Prostate gland (tissue), 2 donors: ENCODE measurements at regions not wholly inside any gene's neighbourhood (a gene's known extent, or its start where the extent isn't known, plus 50 kb on each side); places are given as distances from the start of the nearest gene placed in this dataset.
A peak's percentile ranks its signal among the peaks of the same experiment; 100 is the strongest.

ENCODE experiments used
- DNase-seq: peaks from one replicate; pipeline ENCODE4 v3.0.0-alpha.2; 2019; ENCODE audit warnings: low spot score
- H3K27ac ChIP-seq, 2 donors: fragments of 200-600 bp; sonication (generic); 2 replicates each; pipeline ENCODE4 v1.5.1; 2017 to 2019
- H3K27me3 ChIP-seq: fragments of 200-600 bp; sonication (generic); replicated peaks from 2 replicates; pipeline ENCODE4 v1.5.1; 2019; ENCODE audit not compliant: insufficient read depth
- H3K36me3 ChIP-seq, 2 donors: fragments of 200-600 bp; sonication (generic); 1 replicate in 1 of 2; 2 replicates in 1 of 2; pipeline versions ENCODE4 v1.5.1 to v1.8.1; 2017 to 2019
- H3K4me1 ChIP-seq: fragments of 200-600 bp; sonication (generic); replicated peaks from 2 replicates; pipeline ENCODE4 v1.5.1; 2019
- H3K4me3 ChIP-seq, 2 donors: fragments of 200-600 bp; sonication (generic); 2 replicates each; pipeline ENCODE4 v1.5.1; 2017 to 2019
- H3K9me3 ChIP-seq: fragments of 200-600 bp; sonication (generic); 2 replicates; pipeline ENCODE4 v1.5.1; 2017
- CTCF ChIP-seq, 4 experiments: fragments of 200-600 bp in 2 of 4; fragments of 450-650 bp in 2 of 4; sonication (generic) in 2 of 4; IDR thresholded peaks; 1 replicate in 3 of 4; 2 replicates in 1 of 4; pipeline ENCODE4 v1.5.1; 2016 to 2019; ENCODE audit warnings: antibody characterized with exemption in 4 of 4, mild to moderate bottlenecking in 2 of 4, moderate library complexity in 2 of 4
- POLR2A ChIP-seq: fragments of 450-650 bp; IDR thresholded peaks from one replicate; pipeline ENCODE4 v1.6.1; 2016; ENCODE audit warnings: antibody characterized with exemption, mild to moderate bottlenecking
- POLR2AphosphoS5 ChIP-seq: sonication (generic); formaldehyde crosslinking; IDR thresholded peaks from one replicate; pipeline ENCODE4 v1.6.1; 2017; ENCODE audit warnings: antibody characterized with exemption
- WGBS: methylation state at CpG from one replicate; pipeline ENCODE4 v1.1.5; 2018; 5-methylcytosine and 5-hydroxymethylcytosine counted together
- intact Hi-C: fragments of 100-400 bp; cut with DNase I; formaldehyde crosslinking; loops from one replicate; pipeline ENCODE4 v1.14.2; 2022

GRCh38 chr5:135254183-135254582, 144.8 kb downstream of the MACROH2A1 start:
- TF ChIP-seq POLR2AphosphoS5: no peak
- no peak for TF ChIP-seq POLR2A
- no peak for TF ChIP-seq CTCF (IDR thresholded peaks at IDR 0.05)
- H3K27me3 ChIP-seq: no peaks in the 10 kb centered on the region
- no peak for DNase-seq

GRCh38 chr5:135253601-135254178, 145.3 kb downstream of the MACROH2A1 start:
- no peaks in the 10 kb centered on the region for H3K27me3 ChIP-seq
- TF ChIP-seq POLR2AphosphoS5 (no peak), CTCF (IDR thresholded peaks at IDR 0.05) (no peak), POLR2A (no peak)
- no peak for DNase-seq
- no peaks in the 10 kb centered on the region for H3K9me3 ChIP-seq
- intact Hi-C loops: no loop called here
- H3K36me3 ChIP-seq: no peaks in the 10 kb centered on the region
- no peak overlapping the region for H3K27ac ChIP-seq
- no peak overlapping the region for H3K4me3 ChIP-seq
- H3K4me1 ChIP-seq: no peaks in the 10 kb centered on the region
- 48% methylated on average over 8 of the region's 8 CpGs for WGBS

More at GRCh38 chr5:135254183-135254582, 144.8 kb downstream of the MACROH2A1 start:
- 47% methylated on average over 4 of the region's 4 CpGs for WGBS
- no peak overlapping the region for H3K27ac ChIP-seq
- intact Hi-C loops: no loop called here
- no peak overlapping the region for H3K4me3 ChIP-seq
- H3K9me3 ChIP-seq: no peaks in the 10 kb centered on the region
- no peaks in the 10 kb centered on the region for H3K4me1 ChIP-seq
- H3K36me3 ChIP-seq: no peaks in the 10 kb centered on the region

GRCh38 chr5:135251093-135251492, 147.9 kb downstream of the MACROH2A1 start:
- 95% methylated on average over 8 of the region's 8 CpGs for WGBS
- Histone ChIP-seq H3K9me3 (no peaks in the 10 kb centered on the region), H3K27ac (no peak overlapping the region), H3K27me3 (no peaks in the 10 kb centered on the region), H3K4me1 (no peaks in the 10 kb centered on the region), H3K36me3 (no peaks in the 10 kb centered on the region), H3K4me3 (no peak overlapping the region)
- DNase-seq: peak; percentile 1
- intact Hi-C loops: no loop called here
- no peak for TF ChIP-seq CTCF (IDR thresholded peaks at IDR 0.05)
- no peak for TF ChIP-seq POLR2AphosphoS5

- intact Hi-C loops: no loop called here
- no peaks in the 10 kb centered on the region for H3K27me3 ChIP-seq
- no peak overlapping the region for H3K27ac ChIP-seq
- no peaks in the 10 kb centered on the region for H3K36me3 ChIP-seq
- H3K4me3 ChIP-seq: no peak overlapping the region
- H3K4me1 ChIP-seq: no peaks in the 10 kb centered on the region
- no peaks in the 10 kb centered on the region for H3K9me3 ChIP-seq
- TF ChIP-seq CTCF (IDR thresholded peaks at IDR 0.05) (no peak), POLR2A (no peak), POLR2AphosphoS5 (no peak)
- DNase-seq: no peak
- WGBS: 85% methylated on average over 4 of the region's 4 CpGs
Measured at GRCh38 chr5:135250671-135251070, 148.4 kb downstream of the MACROH2A1 start.

- DNase-seq: peak; percentile 1
Measured at GRCh38 chr5:135249658-135250057, 149.4 kb downstream of the MACROH2A1 start.

More at GRCh38 chr5:135249658-135250057, 149.4 kb downstream of the MACROH2A1 start:
- H3K27me3 ChIP-seq: no peaks in the 10 kb centered on the region
- no peak overlapping the region for H3K4me3 ChIP-seq
- H3K27ac ChIP-seq: no peak overlapping the region
- intact Hi-C loops: no loop called here
- no peak for TF ChIP-seq CTCF (IDR thresholded peaks at IDR 0.05)
- TF ChIP-seq POLR2AphosphoS5: no peak
- no peak for TF ChIP-seq POLR2A
- H3K9me3 ChIP-seq: no peaks in the 10 kb centered on the region
- no peaks in the 10 kb centered on the region for H3K36me3 ChIP-seq
- 92% methylated on average over 5 of the region's 5 CpGs for WGBS
- H3K4me1 ChIP-seq: no peaks in the 10 kb centered on the region
